Thyroid gland (tissue), 4 donors: ENCODE measurements at regions not wholly inside any gene's neighbourhood (a gene's known extent, or its start where the extent isn't known, plus 50 kb on each side); places are given as distances from the start of the nearest gene placed in this dataset.

ENCODE experiments used
- POLR2A ChIP-seq, 2 donors: fragments of 450-650 bp; IDR thresholded peaks; one replicate each; pipeline ENCODE4 v1.6.1; 2017; ENCODE audit warnings: antibody characterized with exemption in 2 of 2, mild to moderate bottlenecking in 2 of 2, moderate library complexity in 1 of 2
- TF ChIP-seq, protein P1 (sequence below), 6 experiments: fragments of 200-600 bp in 3 of 6; fragments of 450-650 bp in 3 of 6; sonication (generic) in 3 of 6; IDR thresholded peaks; one replicate each; pipeline ENCODE4 v1.5.1; 2016 to 2019; ENCODE audit warnings: antibody characterized with exemption in 6 of 6, mild to moderate bottlenecking in 2 of 6, inconsistent platforms in 1 of 6, moderate library complexity in 1 of 6

DNA sequence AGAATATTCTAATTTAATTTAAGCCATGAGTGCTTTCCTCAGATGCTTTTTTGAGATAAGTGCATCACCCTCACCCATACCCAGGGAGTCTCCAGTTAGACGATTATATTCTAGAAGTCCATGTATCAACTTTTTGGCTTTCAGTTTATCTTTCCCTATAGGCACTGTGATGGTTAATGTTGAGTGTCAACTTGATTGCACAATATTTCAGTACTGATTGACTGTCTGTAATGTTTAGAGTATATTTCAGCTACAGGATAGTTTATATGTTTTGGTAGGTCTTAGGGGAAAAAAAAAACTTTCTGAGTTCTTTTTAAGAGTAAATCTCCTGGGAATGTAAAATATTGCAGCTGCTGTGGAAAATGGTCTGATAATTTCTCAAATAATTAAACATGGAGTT, 535.4 kb downstream of the ADRA2A start:
- TF ChIP-seq, protein P1, sequence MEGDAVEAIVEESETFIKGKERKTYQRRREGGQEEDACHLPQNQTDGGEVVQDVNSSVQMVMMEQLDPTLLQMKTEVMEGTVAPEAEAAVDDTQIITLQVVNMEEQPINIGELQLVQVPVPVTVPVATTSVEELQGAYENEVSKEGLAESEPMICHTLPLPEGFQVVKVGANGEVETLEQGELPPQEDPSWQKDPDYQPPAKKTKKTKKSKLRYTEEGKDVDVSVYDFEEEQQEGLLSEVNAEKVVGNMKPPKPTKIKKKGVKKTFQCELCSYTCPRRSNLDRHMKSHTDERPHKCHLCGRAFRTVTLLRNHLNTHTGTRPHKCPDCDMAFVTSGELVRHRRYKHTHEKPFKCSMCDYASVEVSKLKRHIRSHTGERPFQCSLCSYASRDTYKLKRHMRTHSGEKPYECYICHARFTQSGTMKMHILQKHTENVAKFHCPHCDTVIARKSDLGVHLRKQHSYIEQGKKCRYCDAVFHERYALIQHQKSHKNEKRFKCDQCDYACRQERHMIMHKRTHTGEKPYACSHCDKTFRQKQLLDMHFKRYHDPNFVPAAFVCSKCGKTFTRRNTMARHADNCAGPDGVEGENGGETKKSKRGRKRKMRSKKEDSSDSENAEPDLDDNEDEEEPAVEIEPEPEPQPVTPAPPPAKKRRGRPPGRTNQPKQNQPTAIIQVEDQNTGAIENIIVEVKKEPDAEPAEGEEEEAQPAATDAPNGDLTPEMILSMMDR (IDR thresholded peaks at IDR 0.05), result no peak
- TF ChIP-seq POLR2A (IDR thresholded peaks at IDR 0.05), result no peak
